ENCODE measurements at regions not wholly inside any gene's neighbourhood (a gene's known extent, or its start where the extent isn't known, plus 50 kb on each side); places are given as distances from the start of the nearest gene placed in this dataset.

DNA sequence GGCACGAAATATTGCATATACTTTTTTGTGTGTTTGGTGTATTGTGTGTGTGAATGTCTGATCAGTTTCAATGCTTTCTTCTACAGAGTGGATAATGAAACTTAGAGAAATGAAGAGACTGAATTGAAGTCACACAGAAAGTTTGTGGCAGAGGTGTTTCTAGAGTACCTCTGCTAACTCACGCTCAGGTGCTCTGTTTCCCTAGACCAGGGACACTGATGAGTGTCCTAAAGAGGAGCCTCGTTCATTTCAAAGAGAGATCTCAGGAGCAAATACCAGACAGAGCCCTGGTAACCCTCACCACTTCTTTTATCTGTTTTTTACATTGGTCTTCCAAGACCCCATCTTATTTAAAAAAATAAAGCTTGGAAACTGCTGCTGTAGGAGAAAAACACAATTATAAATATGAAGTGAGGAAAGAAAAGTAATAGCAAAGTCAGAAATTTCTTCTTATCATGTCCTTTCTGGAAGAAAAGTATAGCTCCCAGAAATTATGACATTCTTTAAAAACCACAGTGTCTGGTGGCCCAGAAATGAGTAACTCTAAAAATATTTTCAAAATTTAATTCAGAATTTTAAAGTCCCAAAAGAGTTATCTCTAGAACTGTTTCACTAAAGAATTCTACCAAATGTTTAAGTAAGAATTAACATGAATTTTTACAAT, 720.6 kb downstream of the RFPL4B start:
- TF ChIP-seq, protein P1, sequence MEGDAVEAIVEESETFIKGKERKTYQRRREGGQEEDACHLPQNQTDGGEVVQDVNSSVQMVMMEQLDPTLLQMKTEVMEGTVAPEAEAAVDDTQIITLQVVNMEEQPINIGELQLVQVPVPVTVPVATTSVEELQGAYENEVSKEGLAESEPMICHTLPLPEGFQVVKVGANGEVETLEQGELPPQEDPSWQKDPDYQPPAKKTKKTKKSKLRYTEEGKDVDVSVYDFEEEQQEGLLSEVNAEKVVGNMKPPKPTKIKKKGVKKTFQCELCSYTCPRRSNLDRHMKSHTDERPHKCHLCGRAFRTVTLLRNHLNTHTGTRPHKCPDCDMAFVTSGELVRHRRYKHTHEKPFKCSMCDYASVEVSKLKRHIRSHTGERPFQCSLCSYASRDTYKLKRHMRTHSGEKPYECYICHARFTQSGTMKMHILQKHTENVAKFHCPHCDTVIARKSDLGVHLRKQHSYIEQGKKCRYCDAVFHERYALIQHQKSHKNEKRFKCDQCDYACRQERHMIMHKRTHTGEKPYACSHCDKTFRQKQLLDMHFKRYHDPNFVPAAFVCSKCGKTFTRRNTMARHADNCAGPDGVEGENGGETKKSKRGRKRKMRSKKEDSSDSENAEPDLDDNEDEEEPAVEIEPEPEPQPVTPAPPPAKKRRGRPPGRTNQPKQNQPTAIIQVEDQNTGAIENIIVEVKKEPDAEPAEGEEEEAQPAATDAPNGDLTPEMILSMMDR (IDR thresholded peaks at IDR 0.05) = no peak
- TF ChIP-seq POLR2AphosphoS5 (IDR thresholded peaks at IDR 0.05) = no peak
